Fibroblast of the conjunctiva (primary cell): ENCODE measurements at regions not wholly inside any gene's neighbourhood (a gene's known extent, or its start where the extent isn't known, plus 50 kb on each side); places are given as distances from the start of the nearest gene placed in this dataset.
"Not testable (repeated sequence)": the region's sequence is repeated elsewhere in the genome, so short reads cannot be mapped to it uniquely, and the experiment has no call there.

Source experiments
- DNase-seq: peaks from one replicate; pipeline ENCODE4 v3.0.0-alpha.2; 2010; ENCODE audit warnings: low read depth

- no peak for DNase-seq
Observed at GRCh38 chr7:106583706-106584690, 77.0 kb downstream of the CCDC71L start.

- DNase-seq = peak; percentile 86
Observed at GRCh38 chr7:106583100-106583499, 77.9 kb downstream of the CCDC71L start.

- no peak for DNase-seq
Observed at GRCh38 chr7:106582365-106582764, 78.6 kb downstream of the CCDC71L start.

- not testable (repeated sequence) for DNase-seq
Observed at GRCh38 chr7:106579086-106579485, 81.9 kb downstream of the CCDC71L start.

- DNase-seq = no peak
Observed at GRCh38 chr7:106575138-106575823, 85.7 kb downstream of the CCDC71L start.

GRCh38 chr7:106573738-106574137 lies 87.2 kb downstream of the CCDC71L start:
- no peak for DNase-seq

GRCh38 chr7:106573125-106573663 lies 87.8 kb downstream of the CCDC71L start:
- no peak for DNase-seq

- DNase-seq = no peak
Observed at GRCh38 chr7:106572394-106573124, 88.4 kb downstream of the CCDC71L start.

- DNase-seq = no peak
Observed at GRCh38 chr7:106571563-106571962, 89.4 kb downstream of the CCDC71L start.

- no peak for DNase-seq
Observed at GRCh38 chr7:106570948-106571418, 90.0 kb downstream of the CCDC71L start.

GRCh38 chr7:106570146-106570545 lies 90.8 kb downstream of the CCDC71L start:
- DNase-seq = no peak

- no peak for DNase-seq
Observed at GRCh38 chr7:106569500-106569929, 91.4 kb downstream of the CCDC71L start.

- DNase-seq = peak; percentile 97
Observed at GRCh38 chr7:106568680-106569499, 92.1 kb downstream of the CCDC71L start.

- DNase-seq = no peak
Observed at GRCh38 chr7:106568002-106568679, 92.8 kb downstream of the CCDC71L start.

- not testable (repeated sequence) for DNase-seq
Observed at GRCh38 chr7:106567204-106568001, 93.6 kb downstream of the CCDC71L start.

- peak; percentile 47 for DNase-seq
Observed at GRCh38 chr7:106566672-106567071, 94.3 kb downstream of the CCDC71L start.

- DNase-seq = no peak
Observed at GRCh38 chr7:106566196-106566595, 94.8 kb downstream of the CCDC71L start.

GRCh38 chr7:106565428-106565827 lies 95.5 kb downstream of the CCDC71L start:
- no peak for DNase-seq

GRCh38 chr7:106563466-106564150 lies 97.3 kb downstream of the CCDC71L start:
- peak; percentile 60 for DNase-seq
